ENCODE measurements at regions not wholly inside any gene's neighbourhood (a gene's known extent, or its start where the extent isn't known, plus 50 kb on each side); places are given as distances from the start of the nearest gene placed in this dataset.
"Not testable (repeated sequence)": the region's sequence is repeated elsewhere in the genome, so short reads cannot be mapped to it uniquely, and the experiment has no call there.

DNA sequence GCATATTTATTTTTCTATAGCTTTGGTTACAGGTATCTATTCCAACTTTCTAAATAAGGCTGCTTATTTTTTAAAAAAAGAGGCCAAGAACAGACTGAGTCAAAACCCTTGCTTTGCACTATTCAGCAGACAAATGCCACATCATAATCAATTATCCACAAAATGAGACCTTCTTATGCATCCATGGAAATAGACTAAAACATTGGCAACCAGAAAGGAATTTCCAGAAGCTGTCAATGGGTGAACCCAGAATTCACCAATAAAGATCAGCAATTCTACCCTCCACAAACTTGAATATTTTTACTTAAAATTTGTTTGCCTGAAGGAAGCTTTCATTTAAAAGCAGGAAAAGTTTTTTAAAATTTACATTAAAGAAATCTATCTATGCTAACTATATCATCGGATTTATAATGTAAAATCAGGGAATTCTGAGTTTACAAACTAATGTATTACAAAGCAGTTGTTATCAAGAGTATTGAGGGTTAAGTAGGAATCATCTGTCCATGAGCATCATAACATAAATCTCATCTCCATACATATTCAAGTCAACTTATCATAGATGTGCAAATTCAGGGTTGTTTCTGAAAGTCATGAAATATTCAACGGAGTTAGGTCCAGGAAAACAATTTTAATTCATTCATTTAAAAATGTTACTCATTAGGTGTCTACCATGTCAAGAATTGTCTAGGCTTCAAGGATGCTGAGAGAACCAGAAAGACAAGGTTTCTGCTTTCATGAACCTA is 548.0 kb downstream of the SATB2 start:
- no peak for DNase-seq

DNA sequence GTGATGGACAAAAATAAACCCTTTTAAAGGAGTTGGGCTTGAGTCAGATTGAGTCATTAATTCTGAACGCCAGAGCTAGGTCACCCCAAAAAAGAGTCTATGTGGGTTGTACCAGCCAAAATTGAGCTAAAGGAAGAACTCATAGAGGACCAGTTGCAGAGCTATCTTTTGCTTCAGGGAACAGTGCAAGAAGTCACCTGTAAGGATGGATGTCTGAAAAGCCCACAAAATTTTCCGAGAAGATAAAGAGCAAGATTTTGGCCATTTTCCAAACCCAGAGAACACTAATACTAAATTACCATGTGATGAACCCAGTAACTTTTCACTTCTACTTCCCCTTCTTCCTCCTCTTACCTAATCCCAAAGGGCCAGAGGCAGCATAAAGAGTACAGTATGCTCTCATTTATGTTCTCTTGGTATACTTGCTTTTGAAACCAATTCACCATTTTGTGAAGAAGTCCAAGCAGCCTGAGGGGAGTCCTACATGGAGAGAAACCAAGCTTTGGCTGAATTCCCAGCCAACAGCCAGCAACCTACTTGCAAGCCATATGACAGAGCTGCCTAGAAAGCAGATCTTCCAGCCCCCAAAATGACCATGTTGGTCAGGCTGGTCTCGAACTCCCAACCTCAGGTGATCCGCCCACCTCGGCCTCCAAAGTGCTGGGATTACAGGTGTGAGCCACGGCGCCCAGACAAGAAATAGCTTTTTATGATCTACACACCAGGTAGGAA is 551.7 kb downstream of the SATB2 start:
- no peak for DNase-seq

DNA sequence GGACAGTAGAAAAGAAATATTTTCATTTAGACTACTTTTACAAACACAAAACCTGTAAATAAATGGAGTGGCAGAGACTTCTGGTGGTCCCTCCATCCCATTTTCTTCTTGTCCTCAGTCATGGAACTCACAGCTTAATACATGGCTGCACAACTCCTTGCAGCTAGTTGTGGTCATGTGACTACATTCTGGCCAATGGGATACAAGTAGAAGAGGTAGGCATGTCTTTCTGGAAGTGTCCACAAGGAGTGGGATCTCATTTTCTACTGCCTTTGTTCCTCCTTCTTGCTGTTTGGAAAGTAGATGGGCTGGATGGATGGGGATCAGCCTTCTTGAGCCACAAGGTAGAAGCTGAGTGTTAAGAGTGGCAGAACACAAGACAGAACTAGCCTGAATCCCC is 555.8 kb downstream of the SATB2 start:
- DNase-seq: no peak

DNA sequence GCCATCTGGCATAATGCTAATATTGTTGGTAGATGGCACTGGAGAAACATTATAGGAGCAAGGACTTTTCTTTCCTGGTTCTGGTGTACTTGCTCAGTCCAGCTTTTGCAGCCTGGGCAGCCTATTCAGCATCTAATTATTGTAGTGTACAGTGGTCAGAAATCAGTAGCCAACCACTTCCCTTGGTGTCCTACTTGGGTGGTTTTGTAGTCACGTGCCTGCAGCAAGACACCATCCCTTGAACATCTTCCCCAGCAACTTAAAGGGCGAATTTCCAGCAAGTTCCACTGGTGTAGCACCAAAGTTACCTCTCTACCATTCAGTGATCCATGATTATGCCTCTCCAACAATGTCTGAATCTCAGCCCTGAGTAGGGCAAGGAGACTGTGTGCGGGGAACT is 557.6 kb downstream of the SATB2 start:
- no peak for DNase-seq

DNA sequence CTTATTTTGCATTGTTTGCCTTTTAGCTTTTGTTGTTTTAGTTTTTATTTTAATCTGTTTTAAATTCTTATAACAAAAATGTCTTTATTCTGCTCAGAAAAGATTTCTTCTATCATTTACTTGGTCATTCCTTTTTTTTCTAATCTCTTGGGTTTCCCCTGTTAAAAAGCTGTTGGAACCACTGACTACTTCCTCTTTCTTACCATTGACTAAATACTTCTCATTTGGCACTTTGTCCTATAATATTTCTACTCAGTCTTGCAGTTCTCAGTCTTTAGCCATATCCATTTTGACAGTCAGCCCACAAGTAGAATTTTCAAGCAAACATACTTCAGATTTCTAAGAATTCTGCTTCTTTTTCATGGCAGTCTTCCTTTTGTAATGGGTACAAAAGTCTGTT is 567.2 kb downstream of the SATB2 start:
- DNase-seq: no peak

DNA sequence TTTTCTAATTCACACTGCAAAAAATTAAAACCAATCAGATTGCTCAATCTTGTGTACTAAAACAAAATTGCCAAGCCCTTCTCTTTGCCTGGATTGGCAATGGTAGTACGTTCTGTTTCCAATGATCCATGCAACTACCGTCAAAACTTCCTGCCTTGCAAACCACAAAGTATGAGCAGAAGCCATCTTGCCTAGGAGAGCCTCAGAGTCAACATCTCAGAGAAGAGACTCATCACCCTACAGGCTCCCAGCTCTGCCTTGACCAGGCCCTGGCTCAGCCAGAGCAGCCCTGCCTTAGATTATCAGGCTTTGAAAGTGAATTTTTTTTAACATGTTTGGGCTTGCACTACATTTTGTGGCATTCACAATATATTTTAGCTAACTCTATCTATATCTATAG is 574.1 kb downstream of the SATB2 start:
- DNase-seq: no peak

DNA sequence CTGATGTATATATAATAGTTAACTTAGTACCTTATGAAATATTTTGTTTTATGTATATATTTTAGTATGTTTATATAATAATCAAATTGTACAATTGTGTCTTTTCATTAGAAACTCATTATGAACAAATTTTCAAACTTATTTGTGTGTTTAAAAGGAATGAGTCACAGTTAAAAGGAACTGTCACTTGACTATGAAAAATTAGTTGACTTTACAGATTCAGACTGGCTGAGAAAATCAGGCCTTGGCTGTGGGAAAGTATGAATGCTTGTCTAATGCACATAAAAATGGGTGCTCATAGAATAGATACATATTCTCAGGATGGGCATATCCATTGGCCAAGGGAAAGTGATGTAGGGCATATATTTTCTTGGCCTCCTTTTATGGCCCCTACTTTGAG is 576.8 kb downstream of the SATB2 start:
- DNase-seq: no peak

DNA sequence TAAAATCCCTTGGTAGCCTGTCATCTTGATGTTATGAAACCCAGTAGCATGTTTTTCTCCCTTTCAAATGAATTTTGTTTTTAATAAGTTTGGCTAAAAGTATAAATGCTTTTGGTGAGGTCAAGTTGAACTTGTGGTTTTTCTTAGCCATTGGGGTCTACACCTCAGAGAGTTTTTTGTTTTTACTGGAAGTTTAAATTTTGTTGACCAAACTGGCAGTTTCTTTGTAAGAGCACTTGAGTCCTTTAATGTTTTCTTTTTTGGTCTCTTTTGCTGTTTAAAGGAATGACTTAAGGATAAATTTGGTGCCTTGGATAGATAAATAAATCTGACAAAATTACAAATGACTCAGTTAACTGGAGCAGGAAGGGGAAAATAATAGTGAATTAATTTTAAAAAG is 577.3 kb downstream of the SATB2 start:
- DNase-seq: no peak

DNA sequence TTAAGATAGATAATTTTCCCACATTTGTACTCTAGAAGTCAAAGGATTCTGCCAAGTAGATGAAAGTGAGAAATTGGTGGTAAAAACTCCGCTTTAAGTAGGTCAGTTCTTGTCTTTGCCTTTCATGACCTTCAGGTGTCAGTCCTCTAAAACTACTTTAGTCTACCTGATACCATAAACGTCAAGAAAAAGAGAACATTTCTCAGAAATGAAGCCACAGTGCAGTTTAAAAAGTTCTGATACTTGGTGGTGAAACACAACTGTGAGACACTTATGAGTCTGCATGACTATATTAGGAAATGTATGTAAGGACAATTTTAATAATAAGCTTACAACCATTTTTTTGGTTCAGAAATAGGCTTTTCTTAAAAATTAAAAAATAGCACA is 583.3 kb downstream of the SATB2 start:
- no peak for DNase-seq

DNA sequence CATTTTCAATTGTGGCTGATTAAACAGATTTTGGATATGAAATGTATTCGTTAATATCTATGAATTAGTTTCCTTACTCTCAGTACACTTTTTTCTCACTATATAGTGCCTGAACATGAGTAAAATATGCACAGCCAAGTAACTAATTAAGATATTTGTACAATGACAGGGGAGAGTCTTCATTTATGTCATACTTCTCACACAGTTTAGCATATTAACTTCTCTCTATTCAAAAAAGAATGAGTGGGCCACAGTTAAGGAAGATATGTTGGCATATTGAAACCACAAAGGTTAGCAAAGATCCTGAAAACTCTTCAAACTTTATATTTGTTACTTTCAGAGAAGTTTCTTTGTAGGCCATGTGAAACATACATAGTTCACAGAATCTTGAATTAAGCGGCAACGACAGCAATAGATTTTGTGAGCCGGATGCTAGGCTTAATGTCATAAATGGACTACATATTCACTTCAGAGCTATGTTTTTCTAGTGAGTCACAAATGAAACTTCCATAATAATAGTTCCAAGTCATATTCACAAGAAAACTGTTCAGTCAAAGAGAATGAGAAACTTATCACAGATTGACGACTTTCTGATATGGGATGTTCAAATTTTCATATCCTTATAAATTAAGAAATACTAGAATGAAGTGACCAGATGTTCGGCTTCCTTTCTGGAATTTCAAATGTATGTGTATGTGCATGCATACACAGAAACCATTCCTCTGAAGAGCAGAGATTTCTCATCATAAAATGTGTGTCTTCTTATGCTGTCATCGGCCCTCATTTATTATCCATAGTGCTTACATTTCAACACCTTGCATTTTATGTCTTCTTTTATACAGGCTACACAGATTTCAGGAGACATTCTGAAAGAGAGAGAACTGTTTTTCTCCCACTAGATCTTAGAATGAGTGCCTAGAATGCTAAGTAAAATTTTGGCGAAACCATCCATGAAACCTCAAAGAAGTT is 584.0 kb downstream of the SATB2 start:
- no peak for DNase-seq

DNA sequence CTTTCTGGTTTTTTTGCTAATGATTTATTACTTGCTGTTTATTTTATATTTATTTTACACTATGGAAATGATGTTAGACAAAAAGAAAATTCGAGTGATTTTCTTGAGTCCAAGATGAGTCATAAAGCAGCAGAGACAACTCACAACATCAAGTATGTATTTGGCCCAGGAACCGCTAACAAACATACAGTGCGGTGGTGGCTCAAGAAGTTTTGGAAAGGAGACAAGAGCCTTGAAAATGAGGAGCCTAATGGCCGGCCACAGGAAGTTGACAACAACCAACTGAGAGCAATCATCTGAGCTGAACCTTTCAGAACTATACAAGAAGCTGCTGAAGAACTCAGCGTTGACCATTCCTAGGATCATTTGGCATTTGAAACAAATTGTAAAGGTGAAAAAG is 594.1 kb downstream of the SATB2 start:
- no peak for DNase-seq

DNA sequence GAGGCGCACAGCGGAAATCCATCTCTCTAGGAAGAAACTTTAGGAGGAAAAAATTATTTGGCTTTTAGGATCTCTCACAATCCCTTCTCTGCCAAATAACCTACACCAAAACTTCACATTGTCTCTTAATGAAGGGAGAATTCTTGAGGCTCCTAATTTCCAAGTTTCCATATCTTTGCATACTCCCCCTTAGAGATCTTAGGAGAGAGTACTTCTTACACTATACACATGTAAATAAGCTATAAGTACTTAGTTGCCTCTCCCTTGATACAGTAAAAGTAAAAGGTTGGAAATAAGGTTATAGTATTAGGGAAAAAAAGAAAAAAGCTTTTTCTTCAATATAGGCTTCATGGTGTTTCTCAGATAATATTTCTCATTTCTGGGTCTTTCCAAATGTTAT is 596.7 kb downstream of the SATB2 start:
- no peak for DNase-seq

DNA sequence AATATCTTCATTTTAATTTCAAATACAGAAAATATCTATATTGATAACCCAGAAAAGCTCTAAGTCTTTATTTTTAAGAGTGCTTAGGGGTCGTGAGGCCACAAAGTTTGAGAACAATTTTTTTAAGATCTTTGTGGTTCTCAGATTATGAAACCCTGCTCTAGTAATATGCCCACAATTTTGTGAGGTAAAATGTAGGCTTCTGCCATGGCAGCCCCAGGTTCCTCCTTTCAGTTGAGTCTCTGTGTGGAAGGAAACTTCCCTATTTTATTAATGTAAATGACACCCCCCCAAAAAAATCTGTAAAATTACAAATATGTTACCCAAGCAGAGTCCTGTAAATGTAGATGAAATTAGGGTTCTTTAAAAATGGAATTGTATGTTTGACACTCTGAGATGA is 600.5 kb downstream of the SATB2 start:
- DNase-seq: no peak

DNA sequence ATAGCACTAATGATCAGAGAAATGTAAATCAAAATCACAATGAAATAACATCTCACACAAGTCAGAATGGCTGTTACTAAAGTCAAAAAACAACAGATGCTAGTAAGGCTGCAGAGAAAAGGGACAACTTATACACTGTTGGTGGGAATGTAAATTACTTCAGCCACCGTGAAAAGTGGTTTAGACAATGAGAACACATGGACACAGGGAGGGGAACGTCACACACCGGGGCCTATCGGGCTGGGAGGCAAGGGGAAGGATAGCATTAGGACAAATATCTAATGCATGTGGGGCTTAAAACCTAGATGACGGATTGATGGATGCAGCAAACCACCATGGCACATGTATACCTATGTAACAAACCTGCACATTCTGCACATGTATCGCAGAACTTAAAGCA is 602.0 kb downstream of the SATB2 start:
- DNase-seq: not testable (repeated sequence)

DNA sequence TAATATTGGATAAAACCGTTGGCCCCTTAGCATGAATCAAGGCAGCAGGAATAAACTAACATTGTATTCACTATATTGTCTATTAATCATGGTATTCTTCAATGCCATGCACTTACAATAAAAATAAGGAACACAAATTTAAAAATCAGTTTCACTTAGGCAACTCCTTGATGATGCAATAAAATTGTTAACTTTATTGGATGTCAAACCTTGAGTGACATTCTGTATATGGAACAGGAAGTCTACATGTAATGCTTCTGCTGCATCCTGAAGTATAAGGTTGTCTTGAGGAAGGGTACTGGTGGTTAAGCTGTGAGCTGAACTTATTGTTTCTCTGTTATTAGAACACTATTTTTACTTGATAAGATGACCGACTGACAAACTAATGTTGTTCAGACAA is 605.5 kb downstream of the SATB2 start:
- no peak for DNase-seq

DNA sequence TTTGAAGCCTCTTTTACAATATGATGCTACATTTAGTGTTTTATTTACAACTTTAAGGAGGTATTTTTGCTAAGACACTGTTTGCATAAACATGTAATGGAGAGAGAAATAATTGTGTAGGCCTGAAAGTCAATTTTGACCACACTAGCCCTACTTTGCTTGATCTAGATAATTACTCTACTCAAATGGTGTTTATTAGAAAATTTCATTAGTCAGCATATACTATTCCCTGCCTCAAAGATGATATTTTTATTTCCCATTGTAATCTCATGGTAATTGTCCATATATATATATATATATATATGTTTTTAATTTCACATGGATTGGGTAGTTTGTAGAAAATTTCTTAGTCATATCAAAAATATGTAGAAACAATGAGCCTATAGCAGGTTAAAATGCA is 632.2 kb downstream of the SATB2 start:
- DNase-seq: no peak

DNA sequence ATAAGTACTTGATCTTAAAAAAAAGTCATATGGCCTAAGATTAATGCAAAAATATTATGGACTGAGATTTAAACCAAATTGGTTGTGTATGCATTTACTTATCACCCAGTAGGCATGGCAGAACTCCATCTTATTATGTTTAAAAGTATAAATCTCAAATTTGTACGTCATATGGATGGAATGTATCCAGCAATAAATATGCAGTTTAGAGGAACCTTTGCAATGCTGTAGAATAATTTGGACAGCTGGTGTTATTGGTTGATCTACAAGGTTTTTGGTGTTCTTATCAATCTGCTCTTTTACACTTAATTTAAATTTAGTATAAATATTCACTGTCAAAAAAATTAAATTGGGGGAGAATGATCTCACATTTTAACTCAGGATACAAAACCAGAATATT is 640.2 kb downstream of the SATB2 start:
- DNase-seq: no peak

DNA sequence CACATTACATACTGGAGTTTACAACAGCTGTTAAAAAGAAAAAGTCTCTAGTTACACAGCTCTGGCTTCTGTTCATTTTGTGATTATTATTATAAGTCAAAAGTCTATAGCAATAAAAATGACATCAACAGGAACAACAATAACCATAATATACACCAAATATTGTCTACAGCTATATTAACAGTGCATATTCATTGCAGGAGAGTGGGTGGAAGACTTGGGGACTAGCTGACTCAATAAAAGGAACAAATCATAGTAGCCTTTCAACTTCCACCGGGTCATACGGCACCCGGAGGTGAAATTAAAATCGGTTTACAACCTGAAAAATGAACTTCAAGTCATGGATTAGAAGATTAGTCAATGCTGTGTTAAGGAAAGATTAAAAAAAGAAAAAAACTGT is 642.1 kb downstream of the SATB2 start:
- DNase-seq: no peak

DNA sequence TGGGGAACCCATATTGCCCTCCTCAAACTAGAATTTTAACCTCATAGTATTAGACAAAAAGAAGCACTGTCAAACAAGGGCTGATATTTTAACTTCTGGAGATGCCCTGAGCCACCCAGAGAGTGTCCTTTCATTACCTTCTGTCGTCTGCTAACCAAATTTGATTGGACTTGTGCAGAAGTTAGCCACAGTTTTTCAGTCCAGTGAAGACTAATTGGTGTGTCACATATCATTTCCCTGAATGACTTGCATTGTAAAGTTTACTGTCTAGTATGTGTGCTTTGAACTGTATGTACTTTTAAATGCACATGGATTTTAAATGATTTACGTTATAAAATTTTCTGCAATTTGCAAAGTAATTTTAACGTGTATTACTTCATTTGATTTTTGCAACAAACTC is 646.5 kb downstream of the SATB2 start:
- DNase-seq: no peak

DNA sequence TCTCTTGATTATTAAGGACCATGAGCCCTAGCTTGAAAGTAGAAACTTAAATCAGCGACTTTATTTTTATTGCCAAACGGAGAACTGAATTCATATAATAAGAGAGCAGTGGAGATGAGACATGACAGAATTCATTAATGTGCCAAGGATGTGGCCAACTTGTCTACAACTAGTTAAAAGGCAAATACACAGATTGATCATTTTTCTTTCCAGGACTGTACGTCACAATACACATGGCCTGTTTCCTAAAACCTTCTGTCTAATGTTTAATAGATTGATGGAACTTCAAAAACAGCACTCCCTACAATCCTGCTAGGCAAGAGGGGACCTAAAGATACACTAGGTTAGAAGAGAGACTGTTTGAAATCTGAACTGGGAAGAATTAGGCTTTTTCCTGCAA is 647.8 kb downstream of the SATB2 start:
- DNase-seq: no peak

DNA sequence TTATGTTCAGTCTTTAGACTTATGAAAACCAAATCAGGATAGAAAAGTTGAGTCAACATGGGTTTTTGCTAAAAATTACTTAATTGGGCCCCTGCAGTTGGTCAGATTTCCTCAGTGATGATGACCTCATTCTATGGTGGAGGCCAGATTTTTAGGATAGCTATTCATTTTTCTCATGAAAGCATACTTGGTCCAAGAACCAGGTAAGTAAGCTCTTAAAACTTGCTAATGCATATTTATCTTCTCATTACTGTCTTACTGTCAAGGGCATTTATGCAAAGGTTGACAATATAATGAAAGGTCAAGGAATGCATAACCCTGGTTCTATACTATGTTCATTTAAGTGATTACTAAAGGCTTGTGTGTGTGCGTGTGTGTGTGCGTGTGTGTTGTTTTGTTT is 650.6 kb downstream of the SATB2 start:
- no peak for DNase-seq

DNA sequence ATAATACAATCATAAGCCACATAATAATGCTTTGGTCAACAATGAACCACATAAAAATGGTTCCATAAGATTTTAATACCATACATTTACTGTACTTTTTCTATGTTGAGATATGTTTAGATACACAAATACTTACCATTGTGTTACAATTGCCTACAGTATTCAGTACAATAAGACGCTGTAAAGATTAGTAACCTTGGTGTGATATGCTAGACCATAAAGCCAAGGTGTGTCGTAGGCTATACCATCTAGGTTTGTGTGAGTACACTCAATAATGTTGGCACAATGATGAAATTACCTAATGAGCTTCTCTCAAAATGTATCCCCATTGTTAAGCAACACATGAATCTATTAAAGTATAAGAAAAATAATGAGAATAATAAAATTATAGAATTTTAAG is 662.3 kb downstream of the SATB2 start:
- no peak for DNase-seq

DNA sequence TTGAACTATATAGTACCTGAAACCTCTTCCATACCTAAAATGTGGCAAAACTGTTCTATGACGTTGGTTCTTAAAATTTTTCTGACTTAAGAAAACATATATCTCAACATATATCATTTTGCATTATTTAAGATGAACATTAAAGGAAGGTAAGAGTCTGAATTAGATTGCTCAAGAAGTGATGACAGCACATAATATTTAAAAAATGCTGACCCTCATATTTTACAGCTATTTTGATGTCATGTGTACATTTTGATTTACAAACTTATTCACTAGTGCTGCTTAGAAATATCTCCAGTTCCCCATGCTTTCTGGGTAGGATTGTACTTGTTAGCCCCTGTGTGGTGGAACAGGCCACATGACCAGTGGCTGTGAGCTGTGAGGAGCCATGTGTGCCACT is 666.1 kb downstream of the SATB2 start:
- no peak for DNase-seq

DNA sequence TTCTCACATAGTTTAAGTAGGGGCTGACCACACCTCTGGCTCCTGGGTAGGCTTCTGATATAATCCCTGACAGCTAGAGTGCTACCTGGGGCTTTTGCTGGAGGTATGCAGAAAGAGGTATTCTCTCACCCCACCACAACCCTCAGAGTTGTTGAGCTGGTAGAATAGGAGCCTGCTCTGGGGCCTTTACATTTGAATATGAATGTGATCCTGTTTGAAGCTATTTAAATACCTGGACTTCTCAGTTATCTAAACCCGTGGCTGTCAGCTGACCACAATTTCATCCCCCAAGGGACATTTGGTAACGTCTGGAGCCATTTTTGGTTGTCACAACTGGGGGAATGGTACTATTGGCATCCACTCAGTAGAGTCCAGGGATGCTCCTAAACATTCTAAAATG is 669.1 kb downstream of the SATB2 start:
- no peak for DNase-seq

Data from CD4-positive, alpha-beta T cell treated with Interferon alpha-2 for 1 hour (primary cell).